Activated T-cell treated with anti-CD3 and anti-CD28 coated beads for 24 hours (primary cell): ENCODE measurements at regions not wholly inside any gene's neighbourhood (a gene's known extent, or its start where the extent isn't known, plus 50 kb on each side); places are given as distances from the start of the nearest gene placed in this dataset.

Experiments used
- DNase-seq: peaks from one replicate; pipeline ENCODE4 v3.0.0-alpha.2; 2020; ENCODE audit warnings: low read depth

GRCh38 chr9:129258124-129258822, 80.2 kb upstream of the IER5L start:
- peak; percentile 86 for DNase-seq

GRCh38 chr9:129256959-129257713, 79.1 kb upstream of the IER5L start:
- no peak for DNase-seq

- no peak for DNase-seq
Measured at GRCh38 chr9:129254566-129255287, 76.7 kb upstream of the IER5L start.

- no peak for DNase-seq
Measured at GRCh38 chr9:129253803-129254381, 75.8 kb upstream of the IER5L start.

- DNase-seq, result no peak
Measured at GRCh38 chr9:129252937-129253802, 75.1 kb upstream of the IER5L start.

GRCh38 chr9:129250786-129251185, 72.7 kb upstream of the IER5L start:
- no peak for DNase-seq

GRCh38 chr9:129247285-129248153, 69.5 kb upstream of the IER5L start:
- DNase-seq, result no peak

GRCh38 chr9:129245276-129245675, 67.2 kb upstream of the IER5L start:
- DNase-seq, result no peak

- no peak for DNase-seq
Measured at GRCh38 chr9:129242971-129243561, 65.0 kb upstream of the IER5L start.

GRCh38 chr9:129242191-129242941, 64.3 kb upstream of the IER5L start:
- no peak for DNase-seq

- DNase-seq, result no peak
Measured at GRCh38 chr9:129241725-129242124, 63.7 kb upstream of the IER5L start.

GRCh38 chr9:129240581-129241211, 62.6 kb upstream of the IER5L start:
- no peak for DNase-seq

- no peak for DNase-seq
Measured at GRCh38 chr9:129239946-129240490, 62.0 kb upstream of the IER5L start.

GRCh38 chr9:129237803-129238202, 59.7 kb upstream of the IER5L start:
- DNase-seq, result no peak

GRCh38 chr9:129237164-129237611, 59.1 kb upstream of the IER5L start:
- peak; percentile 62 for DNase-seq

GRCh38 chr9:129236441-129237145, 58.5 kb upstream of the IER5L start:
- DNase-seq, result no peak

GRCh38 chr9:129235931-129236331, 57.9 kb upstream of the IER5L start:
- DNase-seq, result peak; percentile 37
